CD4-positive, alpha-beta T cell treated with Interleukin-6 for 4 hours (primary cell): ENCODE measurements at regions not wholly inside any gene's neighbourhood (a gene's known extent, or its start where the extent isn't known, plus 50 kb on each side); places are given as distances from the start of the nearest gene placed in this dataset.
"Not testable (repeated sequence)": the region's sequence is repeated elsewhere in the genome, so short reads cannot be mapped to it uniquely, and the experiment has no call there.

ENCODE experiments used
- DNase-seq: peaks from one replicate; pipeline ENCODE4 v3.0.0-alpha.2; 2020; ENCODE audit warnings: mixed read lengths

GRCh38 chr11:64428693-64429092 is 69.7 kb downstream of the RPS6KA4 start:
- no peak for DNase-seq

- DNase-seq = no peak
Measured at GRCh38 chr11:64429970-64430369, 71.0 kb downstream of the RPS6KA4 start.

DNA sequence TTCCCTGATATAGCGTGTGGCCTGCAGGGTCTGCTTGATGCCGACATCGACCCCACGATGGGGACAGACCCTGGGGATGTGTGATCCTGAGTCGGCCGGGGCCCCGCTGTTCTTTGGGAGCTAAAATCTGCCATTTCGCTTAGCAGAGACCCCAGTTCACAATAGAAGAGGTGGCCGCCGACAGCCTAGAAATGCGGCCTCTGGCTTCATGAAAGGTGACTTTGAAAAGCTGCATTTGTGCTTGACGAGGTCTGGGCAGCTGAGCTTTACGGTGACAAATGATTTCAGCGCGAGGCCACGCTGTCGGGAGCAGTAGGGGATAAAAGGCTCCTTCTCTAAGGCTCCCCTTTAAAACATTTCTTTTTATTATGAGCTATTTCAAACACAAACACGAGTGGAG is 71.7 kb downstream of the RPS6KA4 start:
- no peak for DNase-seq

DNA sequence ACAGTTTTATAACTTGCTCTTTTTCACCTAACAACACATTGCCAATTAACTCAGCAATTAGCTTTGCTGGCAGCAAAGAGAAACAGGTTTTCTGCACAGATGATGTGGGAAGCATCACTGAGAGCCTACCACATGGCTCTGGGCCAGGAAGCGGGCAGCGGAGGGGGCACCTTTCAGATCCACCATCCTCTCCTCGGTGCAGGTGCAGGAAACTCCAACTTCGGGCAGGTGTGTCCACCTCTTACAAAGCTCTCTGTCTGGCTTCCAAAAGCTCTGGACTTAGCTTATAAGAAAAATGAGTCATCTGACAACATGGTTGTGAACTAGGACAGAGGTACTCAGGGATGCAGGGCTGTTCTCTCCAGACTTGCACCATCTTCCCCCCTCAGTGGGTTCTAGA is 77.0 kb downstream of the RPS6KA4 start:
- no peak for DNase-seq

GRCh38 chr11:64437426-64437825 is 78.5 kb downstream of the RPS6KA4 start:
- DNase-seq = no peak

DNA sequence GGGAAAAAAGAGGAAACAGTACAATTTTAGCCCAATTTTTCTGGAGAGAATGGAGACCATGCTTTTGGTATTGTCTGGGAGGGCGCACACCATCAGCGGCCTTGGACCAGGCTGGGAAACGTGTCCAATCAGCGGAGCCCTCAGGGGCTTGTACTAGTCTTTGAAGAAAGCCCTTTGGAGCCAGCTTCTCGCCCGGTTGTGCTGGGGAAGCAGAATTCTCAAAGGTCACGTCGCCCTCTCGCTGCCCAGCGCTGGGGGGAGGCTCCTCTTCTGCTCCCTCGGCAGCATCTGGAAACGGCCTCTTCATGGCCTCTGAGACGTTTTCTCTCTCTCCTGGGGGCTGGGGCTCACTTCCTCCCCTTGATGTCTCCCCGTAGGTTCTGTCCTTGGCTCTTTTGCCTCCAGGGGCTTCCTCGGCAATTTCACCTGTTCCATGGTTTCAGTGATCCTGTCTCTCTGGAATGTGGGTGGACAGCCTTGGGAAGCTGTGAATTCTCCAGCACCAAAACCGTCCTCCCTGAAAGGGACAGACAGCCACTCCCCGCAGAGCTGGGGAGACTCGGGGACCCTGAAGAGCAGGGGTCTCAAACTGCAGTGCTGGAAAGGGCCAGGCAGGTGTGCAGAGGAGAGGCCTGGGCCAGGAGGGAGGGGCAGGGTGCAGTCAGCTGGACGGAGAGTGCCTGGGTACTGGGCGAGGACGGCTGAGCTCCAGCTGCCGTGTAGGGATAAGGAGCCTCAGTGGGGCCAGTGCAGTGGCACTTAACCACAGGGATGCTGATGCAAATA is 80.2 kb downstream of the RPS6KA4 start:
- DNase-seq = no peak

- DNase-seq = not testable (repeated sequence)
Measured at GRCh38 chr11:64439772-64440491, 81.0 kb downstream of the RPS6KA4 start.

DNA sequence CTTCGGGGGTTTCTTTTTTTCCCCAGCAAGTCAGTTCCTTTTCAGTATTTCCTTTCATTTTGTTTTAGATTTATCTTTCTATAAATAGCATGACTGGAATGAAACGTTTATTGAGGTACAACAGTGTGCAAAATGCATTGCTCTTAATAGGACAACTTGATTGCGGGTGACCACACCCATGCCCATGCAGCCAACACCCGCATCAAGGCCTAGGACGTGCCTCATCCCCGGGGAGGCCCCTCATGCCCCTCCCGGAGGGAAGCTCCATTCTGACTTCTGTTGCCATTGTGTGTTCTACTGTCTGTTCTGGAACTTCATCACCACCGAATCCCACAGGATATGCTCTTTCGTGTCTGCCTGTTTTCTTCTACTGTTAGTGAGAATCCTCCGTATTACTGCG is 82.2 kb downstream of the RPS6KA4 start:
- DNase-seq = no peak

DNA sequence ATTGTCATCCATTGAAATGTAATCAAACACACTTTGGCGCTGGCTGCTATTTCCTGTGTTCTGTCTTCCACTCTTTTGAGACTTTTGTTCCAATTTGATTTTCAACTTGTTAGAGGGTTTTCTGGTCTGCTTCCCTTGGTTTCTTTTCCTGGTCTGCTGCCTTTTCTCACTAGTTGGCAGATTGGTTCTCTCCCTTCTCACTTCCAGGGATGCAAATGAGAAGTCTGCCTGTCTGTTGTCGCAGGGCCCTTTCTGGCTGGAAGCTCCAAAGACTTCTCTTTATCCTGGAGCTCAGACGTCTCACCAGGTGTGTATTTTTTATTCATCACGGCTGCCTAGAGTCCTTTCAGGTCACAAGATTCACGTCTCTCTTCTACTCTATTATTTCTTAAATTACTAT is 84.0 kb downstream of the RPS6KA4 start:
- no peak for DNase-seq

DNA sequence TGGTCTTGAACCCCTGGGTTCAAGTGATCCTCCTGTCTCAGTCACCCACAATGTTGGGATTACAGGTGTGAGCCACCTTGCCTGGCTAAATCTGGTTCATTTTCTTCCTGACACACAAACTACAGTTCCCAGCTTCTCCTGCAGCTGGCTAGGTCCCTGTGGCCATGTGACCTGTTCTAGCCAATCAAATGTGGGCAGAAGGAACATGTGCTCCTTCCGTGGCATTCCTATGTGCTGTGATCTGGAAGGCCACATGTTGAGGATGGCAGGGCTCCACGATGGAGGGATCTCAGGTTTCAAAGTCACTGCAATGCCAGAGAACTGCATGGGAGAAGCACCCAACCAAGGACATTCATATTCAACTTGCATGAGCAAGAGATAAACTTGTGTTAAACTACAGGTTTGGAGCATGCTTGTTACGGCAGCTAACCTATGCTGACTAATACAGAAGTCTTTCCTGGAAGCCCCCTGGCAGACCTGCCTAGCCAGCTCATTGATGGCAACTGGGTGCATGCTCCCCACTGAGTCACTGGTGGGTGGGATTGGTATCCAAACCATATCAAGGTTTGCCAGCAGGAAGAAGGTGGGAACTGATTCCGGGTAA is 86.0 kb downstream of the RPS6KA4 start:
- DNase-seq = no peak

DNA sequence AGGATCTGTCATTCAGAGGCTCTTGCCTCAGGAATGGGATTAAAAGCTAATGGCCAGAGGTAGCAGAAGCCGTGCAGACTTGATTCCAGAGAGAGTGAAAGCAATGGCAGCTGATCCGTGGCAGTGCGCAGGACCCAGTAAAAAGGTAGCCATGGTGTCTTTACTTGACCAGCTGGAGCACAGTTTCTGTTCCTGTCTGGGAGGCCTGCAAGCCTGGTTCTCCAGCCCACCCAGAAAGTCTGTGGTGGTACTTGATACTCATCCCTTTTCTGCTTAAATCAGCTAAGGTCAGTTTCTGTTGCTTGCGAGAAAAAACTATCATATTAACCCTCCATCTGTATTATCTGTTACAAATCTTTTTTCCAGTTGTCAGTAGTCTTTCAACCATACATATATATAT is 86.7 kb downstream of the RPS6KA4 start:
- no peak for DNase-seq

- DNase-seq = no peak
Measured at GRCh38 chr11:64447831-64448598, 89.1 kb downstream of the RPS6KA4 start.

- DNase-seq = peak; percentile 77
Measured at GRCh38 chr11:64448599-64449380, 89.8 kb downstream of the RPS6KA4 start.

- peak; percentile 74 for DNase-seq
Measured at GRCh38 chr11:64449381-64450167, 90.6 kb downstream of the RPS6KA4 start.

DNA sequence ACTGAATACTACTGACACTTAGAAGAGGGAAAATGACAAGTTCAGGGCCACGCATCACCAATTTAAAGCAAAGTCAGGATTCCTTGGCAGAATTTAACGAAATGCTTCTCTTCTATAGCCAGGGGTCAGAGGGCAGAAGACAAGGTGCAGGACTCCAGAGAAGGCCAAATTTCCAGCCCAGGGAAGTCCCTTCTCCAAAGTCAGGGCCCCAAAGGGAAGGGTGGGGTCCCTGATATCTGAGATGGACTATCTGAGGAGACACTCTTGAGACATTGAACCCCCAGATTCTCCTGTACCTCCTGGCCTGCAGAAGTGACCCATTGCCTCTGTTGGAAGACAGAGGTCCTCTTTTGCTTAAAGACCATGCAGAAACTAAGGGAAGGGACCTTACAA is 91.2 kb downstream of the RPS6KA4 start:
- no peak for DNase-seq

DNA sequence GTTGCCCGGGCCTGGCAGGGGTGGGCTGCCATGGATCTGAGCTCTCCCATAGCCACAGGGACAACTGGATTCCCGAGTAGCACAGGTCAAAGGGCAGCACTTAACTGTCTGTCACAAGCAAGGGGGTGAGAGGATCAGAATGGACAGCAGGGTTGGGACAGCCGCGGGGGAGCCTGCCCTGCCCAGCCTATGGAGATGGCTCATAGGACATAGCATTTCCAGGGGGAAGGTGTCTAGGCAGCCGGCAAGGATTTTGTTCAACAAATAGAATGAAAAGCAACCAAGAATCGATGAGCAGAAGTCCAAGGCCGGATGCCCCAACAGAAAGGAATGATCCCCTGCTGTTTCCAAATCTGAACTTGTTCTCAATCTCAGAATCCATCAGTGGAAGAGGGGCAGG is 92.9 kb downstream of the RPS6KA4 start:
- no peak for DNase-seq

DNA sequence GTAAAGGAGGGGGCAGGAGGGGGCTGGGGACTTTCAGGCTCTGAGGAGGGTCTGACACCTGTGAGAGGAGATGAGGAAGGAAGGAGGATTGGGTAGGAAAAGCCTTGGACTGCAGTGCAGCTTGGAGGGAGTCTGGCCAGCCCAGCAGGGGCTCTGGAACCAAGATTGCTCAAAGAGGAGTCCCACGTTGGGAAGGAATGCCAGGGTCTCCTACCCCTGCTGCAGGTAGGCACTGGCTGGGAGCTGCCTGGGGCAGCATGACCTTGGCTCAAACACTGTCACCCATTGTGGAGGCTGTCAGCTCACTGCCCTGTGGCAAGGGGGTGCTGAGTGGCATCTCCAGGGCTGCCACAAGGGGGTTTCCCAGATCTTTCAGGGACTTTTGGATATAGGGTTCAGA is 94.5 kb downstream of the RPS6KA4 start:
- no peak for DNase-seq

DNA sequence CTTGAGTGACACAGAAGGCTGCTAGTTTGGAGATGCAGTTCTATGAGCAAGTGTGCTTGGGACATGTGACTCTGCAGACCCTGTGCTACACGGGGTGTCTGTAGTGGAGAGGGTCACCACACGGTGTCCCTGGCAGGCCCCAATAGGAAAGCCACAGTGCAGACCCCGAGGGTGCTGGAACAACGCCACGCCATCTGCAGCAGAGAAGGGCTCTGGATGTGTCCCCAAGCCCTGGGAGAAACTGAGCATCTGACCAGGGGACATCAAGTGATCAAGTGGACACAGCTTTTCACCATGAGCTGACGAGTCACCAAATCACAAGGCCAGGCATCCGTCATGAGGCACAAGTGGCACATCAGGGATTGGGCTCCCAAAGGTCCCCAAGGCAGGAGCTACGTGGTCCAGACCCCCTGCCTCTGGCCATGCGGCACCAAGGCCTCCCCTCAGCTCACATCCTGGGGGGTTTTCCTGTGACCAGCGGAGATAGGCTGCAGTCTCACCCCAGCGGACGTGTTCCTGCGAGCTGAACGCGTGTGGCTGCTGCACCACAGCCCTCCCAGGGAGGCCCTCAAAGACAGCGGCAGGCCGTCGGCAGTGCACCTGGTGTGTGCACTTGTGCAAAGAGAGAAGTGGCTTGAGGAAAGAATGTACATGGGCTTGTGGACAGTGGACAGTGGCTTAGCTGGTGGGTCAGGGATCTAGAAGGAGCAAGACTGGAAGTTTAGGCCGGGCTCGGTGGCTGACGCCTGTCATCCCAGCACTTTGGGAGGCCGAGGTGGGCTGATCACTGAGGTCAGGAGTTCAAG is 96.7 kb downstream of the RPS6KA4 start:
- DNase-seq = no peak

DNA sequence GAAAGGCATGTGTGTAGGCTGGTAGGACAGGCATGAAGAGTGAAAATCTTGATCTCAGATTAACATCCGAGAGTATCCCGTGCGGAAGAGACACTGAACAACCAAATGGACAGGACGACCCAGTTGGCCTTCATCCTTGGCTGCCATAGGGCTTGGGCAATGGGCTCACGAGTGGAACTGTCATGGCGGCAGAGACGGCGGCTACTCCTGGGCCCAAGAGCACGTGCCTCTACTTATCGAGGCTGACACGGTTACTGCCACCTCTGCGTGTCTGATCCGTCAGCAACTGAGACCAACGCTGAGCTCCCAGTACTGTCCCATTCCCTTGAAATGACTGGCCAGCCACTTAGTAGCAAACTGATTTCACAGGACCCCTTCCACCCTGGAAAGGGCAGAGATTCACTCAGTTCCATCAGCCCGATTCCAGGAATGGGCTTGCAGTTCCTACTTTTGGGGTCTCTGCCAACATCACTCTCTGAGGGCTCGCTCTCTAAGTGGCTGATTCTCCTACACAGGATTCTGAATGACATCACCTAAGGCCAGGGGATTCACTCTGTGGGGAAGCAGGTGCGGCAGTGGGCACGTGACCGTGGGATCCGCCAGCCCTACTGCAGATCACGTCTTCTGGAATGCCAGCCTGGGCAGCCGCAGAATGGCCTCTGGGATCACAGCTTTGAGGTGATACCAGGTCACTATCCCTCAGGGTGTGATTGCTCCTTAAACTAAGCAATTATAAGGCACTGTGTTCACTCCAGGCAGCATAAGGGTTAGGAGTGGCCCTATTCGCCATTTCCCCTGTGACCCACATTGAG is 97.8 kb downstream of the RPS6KA4 start:
- no peak for DNase-seq
